Esophagus muscularis mucosa (tissue), 4 donors: ENCODE measurements at regions not wholly inside any gene's neighbourhood (a gene's known extent, or its start where the extent isn't known, plus 50 kb on each side); places are given as distances from the start of the nearest gene placed in this dataset.

Experiments
- DNase-seq: peaks from one replicate; pipeline ENCODE4 v3.0.0-alpha.2; 2017; ENCODE audit errors: extremely low spot score
- H3K27ac ChIP-seq, 4 donors: fragments of 200-600 bp; sonication (generic); replicated peaks in 1 of 4; 1 replicate in 3 of 4; 2 replicates in 1 of 4; pipeline ENCODE4 v1.5.1; 2016 to 2019; ENCODE audit warnings: mild to moderate bottlenecking in 1 of 4
- H3K27me3 ChIP-seq, 4 donors: fragments of 200-600 bp; sonication (generic); one replicate each; pipeline versions ENCODE4 v1.5.1 to v1.6.0; 2016 to 2019
- H3K36me3 ChIP-seq, 4 donors: fragments of 200-600 bp; sonication (generic); one replicate each; pipeline ENCODE4 v1.5.1; 2016 to 2019
- H3K4me1 ChIP-seq, 4 donors: fragments of 200-600 bp; sonication (generic); one replicate each; pipeline ENCODE4 v1.5.1; 2016 to 2019
- H3K4me3 ChIP-seq, 4 donors: fragments of 200-600 bp; sonication (generic); 1 replicate in 2 of 4; 2 replicates in 2 of 4; pipeline ENCODE4 v1.5.1; 2016 to 2019; ENCODE audit warnings: mild to moderate bottlenecking in 4 of 4, moderate library complexity in 1 of 4
- H3K9me3 ChIP-seq, 4 donors: fragments of 200-600 bp; sonication (generic); 1 replicate in 3 of 4; 2 replicates in 1 of 4; pipeline ENCODE4 v1.5.1; 2016 to 2019
- CTCF ChIP-seq, 3 experiments: fragments of 200-600 bp in 2 of 3; fragments of 450-650 bp in 1 of 3; sonication (generic) in 2 of 3; IDR thresholded peaks; one replicate each; pipeline ENCODE4 v1.5.1; 2017 to 2019; ENCODE audit warnings: antibody characterized with exemption in 3 of 3, mild to moderate bottlenecking in 2 of 3, moderate library complexity in 1 of 3
- EP300 ChIP-seq: sonication (generic); formaldehyde crosslinking; IDR thresholded peaks from one replicate; pipeline ENCODE4 v1.6.1; 2017; ENCODE audit warnings: antibody characterized with exemption
- POLR2A ChIP-seq: fragments of 450-650 bp; IDR thresholded peaks from one replicate; pipeline ENCODE4 v1.6.1; 2017; ENCODE audit warnings: antibody characterized with exemption, moderate library complexity, mild to moderate bottlenecking, low read depth
- POLR2AphosphoS5 ChIP-seq, 2 donors: sonication (generic); formaldehyde crosslinking; IDR thresholded peaks; one replicate each; pipeline ENCODE4 v1.6.1; 2017; ENCODE audit warnings: antibody characterized with exemption in 2 of 2
- WGBS: methylation state at CpG from one replicate; pipeline ENCODE4 v1.1.5; 2018; 5-methylcytosine and 5-hydroxymethylcytosine counted together
- intact Hi-C: fragments of 100-400 bp; cut with DNase I; formaldehyde crosslinking; loops from one replicate; pipeline ENCODE4 v1.15.1; 2023

GRCh38 chr11:81990659-81991443, 742.8 kb downstream of the FAM181B start:
- Histone ChIP-seq H3K9me3 (peaks cover 0 to 5% (median 0%) of the 10 kb centered on the region in 4 donors), H3K27ac (no peak overlapping the region), H3K4me1 (no peaks in the 10 kb centered on the region), H3K27me3 (no peaks in the 10 kb centered on the region), H3K4me3 (no peak overlapping the region), H3K36me3 (no peaks in the 10 kb centered on the region)
- no peak for TF ChIP-seq EP300
- TF ChIP-seq POLR2AphosphoS5 (IDR thresholded peaks at IDR 0.05): no peak
- no peak for TF ChIP-seq CTCF (IDR thresholded peaks at IDR 0.05)
- TF ChIP-seq POLR2A: no peak
- intact Hi-C loops: no loop called here
- 91% methylated on average over 19 of the region's 27 CpGs for WGBS
- no peak for DNase-seq

- DNase-seq: no peak
- Histone ChIP-seq H3K4me1 (no peaks in the 10 kb centered on the region), H3K27ac (no peak overlapping the region), H3K9me3 (peaks cover 0 to 17% (median 0%) of the 10 kb centered on the region in 4 donors), H3K4me3 (no peak overlapping the region), H3K36me3 (no peaks in the 10 kb centered on the region), H3K27me3 (no peaks in the 10 kb centered on the region)
- intact Hi-C loops: no loop called here
- 75% methylated on average over 3 of the region's 3 CpGs for WGBS
- TF ChIP-seq POLR2A (no peak), CTCF (IDR thresholded peaks at IDR 0.05) (no peak), POLR2AphosphoS5 (IDR thresholded peaks at IDR 0.05) (no peak), EP300 (no peak)
These were observed 744.6 kb downstream of the FAM181B start for GRCh38 chr11:81989093-81989492.

- H3K27me3 ChIP-seq: no peaks in the 10 kb centered on the region
- no peaks in the 10 kb centered on the region for H3K36me3 ChIP-seq
- 60% methylated on average over 3 of the region's 3 CpGs for WGBS
- H3K4me3 ChIP-seq: no peak overlapping the region
- H3K27ac ChIP-seq: no peak overlapping the region
- no peaks in the 10 kb centered on the region for H3K4me1 ChIP-seq
- no peak for DNase-seq
- intact Hi-C loops: no loop called here
- peaks cover 0 to 17% (median 0%) of the 10 kb centered on the region in 4 donors for H3K9me3 ChIP-seq
- TF ChIP-seq POLR2AphosphoS5 (IDR thresholded peaks at IDR 0.05) (no peak), EP300 (no peak), POLR2A (no peak), CTCF (IDR thresholded peaks at IDR 0.05) (no peak)
These were observed 745.7 kb downstream of the FAM181B start for GRCh38 chr11:81987829-81988472.

- no peak for TF ChIP-seq EP300
- no peak for TF ChIP-seq CTCF (IDR thresholded peaks at IDR 0.05)
- no peak for TF ChIP-seq POLR2AphosphoS5 (IDR thresholded peaks at IDR 0.05)
- TF ChIP-seq POLR2A: no peak
- Histone ChIP-seq H3K27ac (no peak overlapping the region), H3K4me3 (no peak overlapping the region), H3K9me3 (peaks cover 0 to 17% (median 0%) of the 10 kb centered on the region in 4 donors), H3K36me3 (no peaks in the 10 kb centered on the region), H3K4me1 (no peaks in the 10 kb centered on the region), H3K27me3 (no peaks in the 10 kb centered on the region)
- intact Hi-C loops: no loop called here
- DNase-seq: no peak
- WGBS: 90% methylated on average over 14 of the region's 31 CpGs
These were observed 747.0 kb downstream of the FAM181B start for GRCh38 chr11:81986556-81987161.
